IMR-90 (cell line): ENCODE measurements at regions not wholly inside any gene's neighbourhood (a gene's known extent, or its start where the extent isn't known, plus 50 kb on each side); places are given as distances from the start of the nearest gene placed in this dataset.

Source experiments
- ATAC-seq: fragments of 200-7000 bp; cut with Tn5 transposase; 2 replicates; pipeline ENCODE4 v1.9.1; 2020; ENCODE audit warnings: low read depth, mild to moderate bottlenecking, moderate library complexity
- BruUV-seq: library from RNA; stranded (reverse); fragments of 400-500 nt; replicated peaks from 2 replicates; lab custom pipeline; 2021; lab: Mats Ljungman, UMichigan
- CTCF ChIA-PET: fragments of 300-600 bp; formaldehyde crosslinking; extraction: SDS; loops from one replicate; lab custom pipeline; 2021; ENCODE audit warnings: antibody characterized with exemption; lab: Yijun Ruan, JAX
- POLR2A ChIA-PET: fragments of 300-600 bp; sonication (Branson Sonifier 250); formaldehyde crosslinking; loops from one replicate; lab custom pipeline; 2022; ENCODE audit warnings: antibody characterized with exemption; ENCODE audit not compliant: unreplicated experiment; lab: Charles Lee
- DNase-seq: peaks from one replicate; pipeline ENCODE4 v3.0.0; 2013
- H2AFZ ChIP-seq: replicated peaks from 2 replicates; pipeline ENCODE3; 2013; ENCODE audit warnings: low read length, mild to moderate bottlenecking; ENCODE audit not compliant: poor library complexity
- H2AK5ac ChIP-seq: 2 replicates; pipeline ENCODE4 v1.6.1; 2013; ENCODE audit warnings: low read depth, low read length, inconsistent platforms
- H2AK9ac ChIP-seq: replicated peaks from 2 replicates; pipeline ENCODE3; 2013; ENCODE audit warnings: mild to moderate bottlenecking, low read depth, low read length, moderate library complexity; ENCODE audit not compliant: poor library complexity
- H2BK120ac ChIP-seq: 2 replicates; pipeline ENCODE4 v1.6.1; 2013; ENCODE audit warnings: low read depth, low read length, inconsistent platforms
- H2BK15ac ChIP-seq: 3 replicates; pipeline ENCODE4 v1.6.1; 2013; ENCODE audit warnings: low read depth, low read length, inconsistent platforms
- H2BK20ac ChIP-seq: 2 replicates; pipeline ENCODE4 v1.6.1; 2013; ENCODE audit warnings: low read depth, mild to moderate bottlenecking, inconsistent platforms, low read length, moderate library complexity
- H2BK5ac ChIP-seq: 2 replicates; pipeline ENCODE4 v1.6.1; 2013; ENCODE audit warnings: mild to moderate bottlenecking, low read depth, low read length, inconsistent platforms; ENCODE audit not compliant: poor library complexity, severe bottlenecking
- H3K14ac ChIP-seq: replicated peaks from 2 replicates; pipeline ENCODE4 v1.6.1; 2013; ENCODE audit warnings: low read depth, low read length, inconsistent platforms
- H3K18ac ChIP-seq: 2 replicates; pipeline ENCODE4 v1.6.1; 2013; ENCODE audit warnings: low read depth, low read length, control low read depth
- H3K23ac ChIP-seq: 2 replicates; pipeline ENCODE4 v1.6.1; 2013; ENCODE audit warnings: low read depth, low read length, inconsistent platforms
- H3K27ac ChIP-seq: 2 replicates; pipeline ENCODE4 v1.5.1; 2013; ENCODE audit warnings: mild to moderate bottlenecking, control low read depth, low read length; ENCODE audit not compliant: insufficient read depth
- H3K27me3 ChIP-seq: 2 replicates; pipeline ENCODE4 v1.6.1; 2013; ENCODE audit warnings: low read length; ENCODE audit not compliant: control insufficient read depth, insufficient read depth
- H3K36me3 ChIP-seq: 2 replicates; pipeline ENCODE4 v1.6.1; 2013; ENCODE audit warnings: low read length, mixed read lengths; ENCODE audit not compliant: control insufficient read depth, insufficient read depth
- H3K4ac ChIP-seq: 2 replicates; pipeline ENCODE4 v1.6.1; 2013; ENCODE audit warnings: low read depth, low read length, inconsistent platforms
- H3K4me1 ChIP-seq: 2 replicates; pipeline ENCODE4 v1.6.1; 2013; ENCODE audit warnings: low read length, mixed read lengths; ENCODE audit not compliant: control insufficient read depth, insufficient read depth
- H3K4me2 ChIP-seq: 2 replicates; pipeline ENCODE4 v1.6.1; 2013; ENCODE audit warnings: low read depth, mild to moderate bottlenecking, control low read depth, low read length, moderate library complexity
- H3K4me3 ChIP-seq: 2 replicates; pipeline ENCODE4 v1.5.1; 2013; ENCODE audit warnings: low read depth, mild to moderate bottlenecking, control low read depth, low read length, moderate library complexity; ENCODE audit not compliant: insufficient read depth
- H3K56ac ChIP-seq: 2 replicates; pipeline ENCODE4 v1.6.1; 2013; ENCODE audit warnings: low read length, inconsistent platforms; ENCODE audit not compliant: insufficient read depth; ENCODE audit errors: extremely low read depth
- H3K79me1 ChIP-seq, 2 experiments: 2 replicates each; pipeline ENCODE4 v1.6.1; 2013; ENCODE audit warnings: low read length in 2 of 2, inconsistent platforms in 1 of 2, low read depth in 1 of 2
- H3K9ac ChIP-seq: 2 replicates; pipeline ENCODE4 v1.6.1; 2013; ENCODE audit warnings: low read depth, low read length, control low read depth
- H3K9me1 ChIP-seq: 2 replicates; pipeline ENCODE4 v1.6.1; 2013; ENCODE audit warnings: low read length, inconsistent platforms; ENCODE audit not compliant: insufficient read depth
- H3K9me3 ChIP-seq: 2 replicates; pipeline ENCODE4 v1.6.1; 2013; ENCODE audit warnings: low read length; ENCODE audit not compliant: control insufficient read depth, insufficient read depth
- H4K20me1 ChIP-seq: 2 replicates; pipeline ENCODE4 v1.6.1; 2013; ENCODE audit warnings: low read length, inconsistent platforms; ENCODE audit not compliant: insufficient read depth
- H4K5ac ChIP-seq: 2 replicates; pipeline ENCODE4 v1.6.1; 2013; ENCODE audit warnings: mild to moderate bottlenecking, low read depth, low read length, control low read depth
- H4K8ac ChIP-seq, 2 experiments: 2 replicates each; pipeline ENCODE4 v1.6.1; 2013; ENCODE audit warnings: low read depth in 2 of 2, low read length in 2 of 2, control low read depth in 1 of 2, inconsistent platforms in 1 of 2
- H4K91ac ChIP-seq: 2 replicates; pipeline ENCODE4 v1.6.1; 2013; ENCODE audit warnings: low read depth, low read length, inconsistent platforms; ENCODE audit not compliant: insufficient read depth
- BHLHE40 ChIP-seq: fragments of 150-350 bp; IDR thresholded peaks from 2 replicates; pipeline ENCODE4 v1.6.1; 2016; ENCODE audit warnings: mild to moderate bottlenecking, low read depth, low read length
- CEBPB ChIP-seq: IDR thresholded peaks from 2 replicates; pipeline ENCODE4 v1.6.1; 2012; ENCODE audit warnings: low read depth, low read length, improper control_type of control experiment
- CHD1 ChIP-seq: IDR thresholded peaks from 2 replicates; pipeline ENCODE4 v1.6.1; 2012; ENCODE audit warnings: low read depth, low read length, improper control_type of control experiment
- CTCF ChIP-seq: conservative IDR thresholded peaks from 2 replicates; pipeline ENCODE4 v1.5.1; 2012; ENCODE audit warnings: mild to moderate bottlenecking, low read depth, low read length, improper control_type of control experiment
- FOS ChIP-seq: fragments of 150-350 bp; IDR thresholded peaks from 2 replicates; pipeline ENCODE4 v1.6.1; 2016; ENCODE audit warnings: low read depth, low read length
- MAFK ChIP-seq: IDR thresholded peaks from 2 replicates; pipeline ENCODE4 v1.6.1; 2012; ENCODE audit warnings: low read depth, low read length, improper control_type of control experiment
- MAZ ChIP-seq: IDR thresholded peaks from 2 replicates; pipeline ENCODE4 v1.6.1; 2012; ENCODE audit warnings: low read depth, mild to moderate bottlenecking, low read length, improper control_type of control experiment, moderate library complexity, borderline replicate concordance
- MXI1 ChIP-seq: IDR thresholded peaks from 2 replicates; pipeline ENCODE4 v1.6.1; 2012; ENCODE audit warnings: low read depth, mild to moderate bottlenecking, low read length, moderate library complexity, borderline replicate concordance
- NFE2L2 ChIP-seq: fragments of 150-350 bp; IDR thresholded peaks from 2 replicates; pipeline ENCODE4 v1.6.1; 2016; ENCODE audit warnings: low read depth, mild to moderate bottlenecking, low read length
- POLR2A ChIP-seq: IDR thresholded peaks from 2 replicates; pipeline ENCODE4 v1.6.1; 2012; ENCODE audit warnings: mild to moderate bottlenecking, low read depth, low read length
- RAD21 ChIP-seq: IDR thresholded peaks from 2 replicates; pipeline ENCODE4 v1.6.1; 2012; ENCODE audit warnings: low read length, improper control_type of control experiment
- RCOR1 ChIP-seq: IDR thresholded peaks from 2 replicates; pipeline ENCODE4 v1.6.1; 2012; ENCODE audit warnings: mild to moderate bottlenecking, low read length, improper control_type of control experiment; ENCODE audit not compliant: insufficient replicate concordance
- SMC3 ChIP-seq: fragments of 150-350 bp; IDR thresholded peaks from 2 replicates; pipeline ENCODE4 v1.6.1; 2016; ENCODE audit warnings: low read depth, mild to moderate bottlenecking, antibody characterized with exemption, low read length, moderate library complexity
- USF2 ChIP-seq: fragments of 150-350 bp; IDR thresholded peaks from 2 replicates; pipeline ENCODE4 v1.6.1; 2017; ENCODE audit warnings: mild to moderate bottlenecking, antibody characterized with exemption, low read length, low read depth
- WGBS, 2 experiments: methylation state at CpG; one replicate each; pipeline versions ENCODE4 v1.1.5 to v1.1.7; 2013; ENCODE audit warnings: missing lambda C conversion rate in 2 of 2; ENCODE audit not compliant: insufficient read length in 1 of 2; ENCODE audit errors: extremely low coverage in 2 of 2; 5-methylcytosine and 5-hydroxymethylcytosine counted together
- dilution Hi-C: fragments of 300-500 bp; cut with HindIII; formaldehyde crosslinking; loops from one replicate; pipeline ENCODE4 v1.14.3; 2018; ENCODE audit warnings: low sequenced_read_pairs; ENCODE audit not compliant: unreplicated experiment
- in situ Hi-C: fragments of 300-500 bp; cut with MboI; formaldehyde crosslinking; loops from 3 replicates; pipeline ENCODE4 v1.14.3; 2019; ENCODE audit warnings: low sequenced_read_pairs, inconsistent platforms, mixed read lengths
- intact Hi-C: fragments of 100-400 bp; cut with micrococcal nuclease; formaldehyde crosslinking; loops from 2 replicates; pipeline ENCODE4 v1.10.0; 2022

- H3K27me3 ChIP-seq, result no peaks in the 10 kb centered on the region
- H3K23ac ChIP-seq, result no peak overlapping the region
- in situ Hi-C loops, result no loop called here
- no peak for ATAC-seq
- H2BK20ac ChIP-seq, result no peak overlapping the region
- no peaks in the 10 kb centered on the region for H4K20me1 ChIP-seq
- H2BK5ac ChIP-seq, result no peak overlapping the region
- 46% methylated on average over 6 of the region's 12 CpGs; no CpG with 5 or more reads in 1 of the 2 experiments for WGBS, 2 experiments
- ChIA-PET POLR2A (interaction anchor here (0.6 kb wide), 1 partner anchor 1244 kb away, joined by 4 read pairs; no protein-coding TSS in a partner anchor), CTCF (no interaction called here)
- H2AK9ac ChIP-seq, result no peak overlapping the region
- DNase-seq, result no peak
- no peak overlapping the region for H4K8ac ChIP-seq
- H3K4ac ChIP-seq, result no peak overlapping the region
- H3K56ac ChIP-seq, result no peak overlapping the region
- no peak for TF ChIP-seq USF2
- no peak for TF ChIP-seq FOS
- no peak for TF ChIP-seq MAZ
- no peak for TF ChIP-seq RCOR1
- no peak for TF ChIP-seq POLR2A
- no peak for TF ChIP-seq CEBPB
- no peak for TF ChIP-seq MAFK
- TF ChIP-seq RAD21, result no peak
- no peak for TF ChIP-seq SMC3
- TF ChIP-seq CTCF, result no peak
- no peak for TF ChIP-seq MXI1
- no peak for TF ChIP-seq CHD1
- no peak for TF ChIP-seq NFE2L2
- no peak for TF ChIP-seq BHLHE40
- intact Hi-C loops, result no loop called here
- no peak overlapping the region for H4K91ac ChIP-seq
- dilution Hi-C loops, result no loop called here
- H3K4me1 ChIP-seq, result no peaks in the 10 kb centered on the region
- H2AFZ ChIP-seq, result no peak overlapping the region
- no peaks in the 10 kb centered on the region for H3K9me3 ChIP-seq
- no peaks in the 10 kb centered on the region for H3K79me1 ChIP-seq
- H2BK15ac ChIP-seq, result no peak overlapping the region
- no peak overlapping the region for H3K27ac ChIP-seq
- H3K18ac ChIP-seq, result no peak overlapping the region
- H3K36me3 ChIP-seq, result no peaks in the 10 kb centered on the region
- no peak overlapping the region for H3K4me2 ChIP-seq
- no peak overlapping the region for H3K9ac ChIP-seq
- H3K9me1 ChIP-seq, result no peaks in the 10 kb centered on the region
- H2BK120ac ChIP-seq, result no peak overlapping the region
- no peak overlapping the region for H2AK5ac ChIP-seq
- H3K14ac ChIP-seq, result no peak overlapping the region
- no peak overlapping the region for H4K5ac ChIP-seq
- no peak overlapping the region for H3K4me3 ChIP-seq
- no TSS peak for BruUV-seq
Observed at GRCh38 chr15:85905751-85906450, 111.2 kb upstream of the KLHL25 start.
